Adrenal gland (tissue), 5 donors: ENCODE measurements at regions not wholly inside any gene's neighbourhood (a gene's known extent, or its start where the extent isn't known, plus 50 kb on each side); places are given as distances from the start of the nearest gene placed in this dataset.

Source experiments
- CTCF ChIP-seq, 6 experiments: fragments of 450-650 bp in 4 of 6; fragments of 200-600 bp in 2 of 6; sonication (generic) in 1 of 6; IDR thresholded peaks; 1 replicate in 5 of 6; 2 replicates in 1 of 6; pipeline versions ENCODE4 v1.5.1 to v1.8.0; 2016 to 2021; ENCODE audit warnings: antibody characterized with exemption in 6 of 6, mild to moderate bottlenecking in 2 of 6, moderate library complexity in 1 of 6
- POLR2A ChIP-seq, 2 donors: fragments of 450-650 bp; IDR thresholded peaks; one replicate each; pipeline ENCODE4 v1.6.1; 2017; ENCODE audit warnings: antibody characterized with exemption in 2 of 2, mild to moderate bottlenecking in 2 of 2, moderate library complexity in 1 of 2
- donor health status: DM: no; HTN: no; CAD: no.

- TF ChIP-seq POLR2A (IDR thresholded peaks at IDR 0.05) (no peak), CTCF (IDR thresholded peaks at IDR 0.05) (no peak)
Measured at GRCh38 chr3:74377669-74378068, 236.8 kb downstream of the CNTN3 start.
